ENCODE measurements at regions not wholly inside any gene's neighbourhood (a gene's known extent, or its start where the extent isn't known, plus 50 kb on each side); places are given as distances from the start of the nearest gene placed in this dataset.

DNA sequence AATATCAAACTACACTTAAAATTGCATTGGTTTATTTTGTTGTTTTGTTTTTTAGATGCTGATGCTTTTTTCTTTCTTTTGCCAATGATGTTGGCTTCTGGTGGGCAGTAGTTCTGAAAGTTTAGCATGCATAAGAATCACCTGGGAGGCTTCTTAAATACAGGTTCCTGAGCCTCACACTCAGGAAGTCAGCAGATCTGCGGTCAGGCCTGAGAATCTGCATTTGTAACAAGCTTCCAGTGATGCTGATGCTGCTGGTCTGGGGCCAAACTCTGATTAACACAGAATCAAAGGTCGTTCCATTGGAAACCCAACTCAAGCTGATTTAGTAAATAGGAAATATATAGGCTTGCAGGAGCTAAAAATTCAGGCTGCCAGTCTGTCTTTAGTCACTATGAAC is 412.9 kb upstream of the SPTLC3 start:
- Histone ChIP-seq H3K36me3 (ENCODE audit: control insufficient read depth in 4 of 4, insufficient read depth in 3 of 4, low read depth in 1 of 4, low read length in 3 of 4) (no peaks in the 10 kb centered on the region), H3K27ac (ENCODE audit: low read depth in 1 of 2, low read length in 2 of 2) (no peak overlapping the region), H3K9ac (ENCODE audit: low read depth in 1 of 2, low read length in 2 of 2) (no peak overlapping the region), H3K4me3 (ENCODE audit: low read depth in 1 of 3, low read length in 3 of 3) (no peak overlapping the region), H3K9me3 (ENCODE audit: control insufficient read depth in 4 of 4, low read length in 3 of 4) (no peaks in the 10 kb centered on the region), H3K27me3 (ENCODE audit: control insufficient read depth in 4 of 4, insufficient read depth in 4 of 4, low read length in 3 of 4) (no peaks in the 10 kb centered on the region), H3K4me1 (ENCODE audit: control insufficient read depth in 4 of 4, insufficient read depth in 4 of 4, low read length in 3 of 4) (no peaks in the 10 kb centered on the region)
- no peak for TF ChIP-seq RXRA (IDR thresholded peaks at IDR 0.05)
- TF ChIP-seq NR2F2 (IDR thresholded peaks at IDR 0.05), result no peak
- TF ChIP-seq RAD21 (IDR thresholded peaks at IDR 0.05), result no peak
- no peak for TF ChIP-seq YY1 (IDR thresholded peaks at IDR 0.05)
- TF ChIP-seq, protein P1, sequence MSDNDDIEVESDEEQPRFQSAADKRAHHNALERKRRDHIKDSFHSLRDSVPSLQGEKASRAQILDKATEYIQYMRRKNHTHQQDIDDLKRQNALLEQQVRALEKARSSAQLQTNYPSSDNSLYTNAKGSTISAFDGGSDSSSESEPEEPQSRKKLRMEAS (IDR thresholded peaks at IDR 0.05), result no peak
- TF ChIP-seq, protein P2, sequence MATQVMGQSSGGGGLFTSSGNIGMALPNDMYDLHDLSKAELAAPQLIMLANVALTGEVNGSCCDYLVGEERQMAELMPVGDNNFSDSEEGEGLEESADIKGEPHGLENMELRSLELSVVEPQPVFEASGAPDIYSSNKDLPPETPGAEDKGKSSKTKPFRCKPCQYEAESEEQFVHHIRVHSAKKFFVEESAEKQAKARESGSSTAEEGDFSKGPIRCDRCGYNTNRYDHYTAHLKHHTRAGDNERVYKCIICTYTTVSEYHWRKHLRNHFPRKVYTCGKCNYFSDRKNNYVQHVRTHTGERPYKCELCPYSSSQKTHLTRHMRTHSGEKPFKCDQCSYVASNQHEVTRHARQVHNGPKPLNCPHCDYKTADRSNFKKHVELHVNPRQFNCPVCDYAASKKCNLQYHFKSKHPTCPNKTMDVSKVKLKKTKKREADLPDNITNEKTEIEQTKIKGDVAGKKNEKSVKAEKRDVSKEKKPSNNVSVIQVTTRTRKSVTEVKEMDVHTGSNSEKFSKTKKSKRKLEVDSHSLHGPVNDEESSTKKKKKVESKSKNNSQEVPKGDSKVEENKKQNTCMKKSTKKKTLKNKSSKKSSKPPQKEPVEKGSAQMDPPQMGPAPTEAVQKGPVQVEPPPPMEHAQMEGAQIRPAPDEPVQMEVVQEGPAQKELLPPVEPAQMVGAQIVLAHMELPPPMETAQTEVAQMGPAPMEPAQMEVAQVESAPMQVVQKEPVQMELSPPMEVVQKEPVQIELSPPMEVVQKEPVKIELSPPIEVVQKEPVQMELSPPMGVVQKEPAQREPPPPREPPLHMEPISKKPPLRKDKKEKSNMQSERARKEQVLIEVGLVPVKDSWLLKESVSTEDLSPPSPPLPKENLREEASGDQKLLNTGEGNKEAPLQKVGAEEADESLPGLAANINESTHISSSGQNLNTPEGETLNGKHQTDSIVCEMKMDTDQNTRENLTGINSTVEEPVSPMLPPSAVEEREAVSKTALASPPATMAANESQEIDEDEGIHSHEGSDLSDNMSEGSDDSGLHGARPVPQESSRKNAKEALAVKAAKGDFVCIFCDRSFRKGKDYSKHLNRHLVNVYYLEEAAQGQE (IDR thresholded peaks at IDR 0.05), result no peak
- TF ChIP-seq JUND (IDR thresholded peaks at IDR 0.05), result no peak
- TF ChIP-seq HNF4A (conservative IDR thresholded peaks at IDR 0.05), result no peak
- TF ChIP-seq SP1 (IDR thresholded peaks at IDR 0.05), result no peak
- no peak for TF ChIP-seq FOXA1 (IDR thresholded peaks at IDR 0.05)
- TF ChIP-seq, protein P3, sequence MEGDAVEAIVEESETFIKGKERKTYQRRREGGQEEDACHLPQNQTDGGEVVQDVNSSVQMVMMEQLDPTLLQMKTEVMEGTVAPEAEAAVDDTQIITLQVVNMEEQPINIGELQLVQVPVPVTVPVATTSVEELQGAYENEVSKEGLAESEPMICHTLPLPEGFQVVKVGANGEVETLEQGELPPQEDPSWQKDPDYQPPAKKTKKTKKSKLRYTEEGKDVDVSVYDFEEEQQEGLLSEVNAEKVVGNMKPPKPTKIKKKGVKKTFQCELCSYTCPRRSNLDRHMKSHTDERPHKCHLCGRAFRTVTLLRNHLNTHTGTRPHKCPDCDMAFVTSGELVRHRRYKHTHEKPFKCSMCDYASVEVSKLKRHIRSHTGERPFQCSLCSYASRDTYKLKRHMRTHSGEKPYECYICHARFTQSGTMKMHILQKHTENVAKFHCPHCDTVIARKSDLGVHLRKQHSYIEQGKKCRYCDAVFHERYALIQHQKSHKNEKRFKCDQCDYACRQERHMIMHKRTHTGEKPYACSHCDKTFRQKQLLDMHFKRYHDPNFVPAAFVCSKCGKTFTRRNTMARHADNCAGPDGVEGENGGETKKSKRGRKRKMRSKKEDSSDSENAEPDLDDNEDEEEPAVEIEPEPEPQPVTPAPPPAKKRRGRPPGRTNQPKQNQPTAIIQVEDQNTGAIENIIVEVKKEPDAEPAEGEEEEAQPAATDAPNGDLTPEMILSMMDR (IDR thresholded peaks at IDR 0.05; ENCODE audit: low read depth, low read length, missing input control), result no peak
- no peak for TF ChIP-seq FOXA2 (IDR thresholded peaks at IDR 0.05)
- no peak for TF ChIP-seq ZBTB33 (IDR thresholded peaks at IDR 0.05)
- no peak for TF ChIP-seq EGR1 (IDR thresholded peaks at IDR 0.05; ENCODE audit: low read depth in 2 of 2)
- TF ChIP-seq GABPA (IDR thresholded peaks at IDR 0.05 in 1 of 2, conservative IDR thresholded peaks at IDR 0.05 in 1 of 2), result no peak
- TF ChIP-seq HNF4G (IDR thresholded peaks at IDR 0.05), result no peak
- no peak for TF ChIP-seq TAF1 (conservative IDR thresholded peaks at IDR 0.05)
- no peak for TF ChIP-seq ATF3 (IDR thresholded peaks at IDR 0.05)
- DNase-seq (ENCODE audit: low spot score), result no peak
- 69% methylated on average over 2 of the region's 2 CpGs for WGBS
